Ishikawa (cell line): ENCODE measurements at regions not wholly inside any gene's neighbourhood (a gene's known extent, or its start where the extent isn't known, plus 50 kb on each side); places are given as distances from the start of the nearest gene placed in this dataset.

Experiments
- EGR1 ChIP-seq: IDR thresholded peaks from 2 replicates; pipeline ENCODE4 v1.6.1; 2012
- EP300 ChIP-seq: IDR thresholded peaks from 2 replicates; pipeline ENCODE4 v1.6.1; 2012; ENCODE audit warnings: borderline replicate concordance
- FOXM1 ChIP-seq: IDR thresholded peaks from 2 replicates; pipeline ENCODE4 v1.6.1; 2012; ENCODE audit warnings: low read depth, borderline replicate concordance
- RAD21 ChIP-seq: IDR thresholded peaks from 2 replicates; pipeline ENCODE4 v1.6.1; 2012; ENCODE audit warnings: low read depth
- TAF1 ChIP-seq: IDR thresholded peaks from 2 replicates; pipeline ENCODE4 v1.6.1; 2012; ENCODE audit warnings: low read depth, mild to moderate bottlenecking
- TEAD4 ChIP-seq: IDR thresholded peaks from 2 replicates; pipeline ENCODE4 v1.6.1; 2012
- ZBTB7A ChIP-seq: IDR thresholded peaks from 2 replicates; pipeline ENCODE4 v1.6.1; 2012; ENCODE audit warnings: low read depth
- TF ChIP-seq, protein P1 (sequence below): IDR thresholded peaks from 2 replicates; pipeline ENCODE4 v1.6.1; 2012
- TF ChIP-seq, protein P2 (sequence below): IDR thresholded peaks from 2 replicates; pipeline ENCODE4 v1.6.1; 2012
- TF ChIP-seq, protein P3 (sequence below): IDR thresholded peaks from 2 replicates; pipeline ENCODE4 v1.6.1; 2012; ENCODE audit warnings: low read depth, mild to moderate bottlenecking

DNA sequence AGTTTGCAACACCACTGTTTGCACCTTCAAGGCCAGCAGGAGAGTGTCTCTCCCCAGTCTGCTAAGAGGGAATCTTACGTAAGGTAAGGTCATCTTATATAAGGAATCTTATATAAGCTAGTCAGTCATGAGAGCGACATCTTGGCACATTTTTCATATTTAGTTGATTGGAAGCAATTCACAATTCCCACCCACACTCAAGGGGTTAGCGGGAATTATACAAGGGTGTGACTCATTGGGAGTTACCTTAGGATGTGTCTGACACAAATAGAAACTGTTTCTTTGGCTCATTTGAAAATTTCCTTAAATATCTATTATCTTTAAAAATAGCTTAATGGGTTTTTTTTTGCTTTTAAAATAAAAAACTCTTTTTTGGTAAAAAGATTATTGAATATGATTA, 62.1 kb upstream of the GRPR start:
- no peak for TF ChIP-seq EGR1
- TF ChIP-seq, protein P1, sequence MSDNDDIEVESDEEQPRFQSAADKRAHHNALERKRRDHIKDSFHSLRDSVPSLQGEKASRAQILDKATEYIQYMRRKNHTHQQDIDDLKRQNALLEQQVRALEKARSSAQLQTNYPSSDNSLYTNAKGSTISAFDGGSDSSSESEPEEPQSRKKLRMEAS, result no peak
- TF ChIP-seq TEAD4, result no peak
- no peak for TF ChIP-seq RAD21
- TF ChIP-seq, protein P2, sequence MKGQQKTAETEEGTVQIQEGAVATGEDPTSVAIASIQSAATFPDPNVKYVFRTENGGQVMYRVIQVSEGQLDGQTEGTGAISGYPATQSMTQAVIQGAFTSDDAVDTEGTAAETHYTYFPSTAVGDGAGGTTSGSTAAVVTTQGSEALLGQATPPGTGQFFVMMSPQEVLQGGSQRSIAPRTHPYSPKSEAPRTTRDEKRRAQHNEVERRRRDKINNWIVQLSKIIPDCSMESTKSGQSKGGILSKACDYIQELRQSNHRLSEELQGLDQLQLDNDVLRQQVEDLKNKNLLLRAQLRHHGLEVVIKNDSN, result no peak
- no peak for TF ChIP-seq FOXM1
- TF ChIP-seq, protein P3, sequence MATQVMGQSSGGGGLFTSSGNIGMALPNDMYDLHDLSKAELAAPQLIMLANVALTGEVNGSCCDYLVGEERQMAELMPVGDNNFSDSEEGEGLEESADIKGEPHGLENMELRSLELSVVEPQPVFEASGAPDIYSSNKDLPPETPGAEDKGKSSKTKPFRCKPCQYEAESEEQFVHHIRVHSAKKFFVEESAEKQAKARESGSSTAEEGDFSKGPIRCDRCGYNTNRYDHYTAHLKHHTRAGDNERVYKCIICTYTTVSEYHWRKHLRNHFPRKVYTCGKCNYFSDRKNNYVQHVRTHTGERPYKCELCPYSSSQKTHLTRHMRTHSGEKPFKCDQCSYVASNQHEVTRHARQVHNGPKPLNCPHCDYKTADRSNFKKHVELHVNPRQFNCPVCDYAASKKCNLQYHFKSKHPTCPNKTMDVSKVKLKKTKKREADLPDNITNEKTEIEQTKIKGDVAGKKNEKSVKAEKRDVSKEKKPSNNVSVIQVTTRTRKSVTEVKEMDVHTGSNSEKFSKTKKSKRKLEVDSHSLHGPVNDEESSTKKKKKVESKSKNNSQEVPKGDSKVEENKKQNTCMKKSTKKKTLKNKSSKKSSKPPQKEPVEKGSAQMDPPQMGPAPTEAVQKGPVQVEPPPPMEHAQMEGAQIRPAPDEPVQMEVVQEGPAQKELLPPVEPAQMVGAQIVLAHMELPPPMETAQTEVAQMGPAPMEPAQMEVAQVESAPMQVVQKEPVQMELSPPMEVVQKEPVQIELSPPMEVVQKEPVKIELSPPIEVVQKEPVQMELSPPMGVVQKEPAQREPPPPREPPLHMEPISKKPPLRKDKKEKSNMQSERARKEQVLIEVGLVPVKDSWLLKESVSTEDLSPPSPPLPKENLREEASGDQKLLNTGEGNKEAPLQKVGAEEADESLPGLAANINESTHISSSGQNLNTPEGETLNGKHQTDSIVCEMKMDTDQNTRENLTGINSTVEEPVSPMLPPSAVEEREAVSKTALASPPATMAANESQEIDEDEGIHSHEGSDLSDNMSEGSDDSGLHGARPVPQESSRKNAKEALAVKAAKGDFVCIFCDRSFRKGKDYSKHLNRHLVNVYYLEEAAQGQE, result no peak
- no peak for TF ChIP-seq ZBTB7A
- TF ChIP-seq TAF1, result no peak
- no peak for TF ChIP-seq EP300
